ENCODE measurements at regions not wholly inside any gene's neighbourhood (a gene's known extent, or its start where the extent isn't known, plus 50 kb on each side); places are given as distances from the start of the nearest gene placed in this dataset.

- in situ Hi-C loops (cut with HindIII; ENCODE audit: low pct_unique_long_range_greater_than_20kb, low sequenced_read_pairs) (no loop called here), intact Hi-C loops (cut with micrococcal nuclease; ENCODE audit: unreplicated experiment) (no loop called here)
- H3K27me3 ChIP-seq (ENCODE audit: control insufficient read depth, insufficient read depth, low read length): no peaks in the 10 kb centered on the region
- CTCF ChIA-PET: no interaction called here
- no TSS peak for BruUV-seq (replicated peaks)
- ATAC-seq (no peak), DNase-seq (ENCODE audit: low read depth, low spot score) (no peak)
- TF ChIP-seq TCF7L2 (IDR thresholded peaks at IDR 0.05; ENCODE audit: low read depth, low read length) (no peak), POLR2AphosphoS5 (IDR thresholded peaks at IDR 0.05; ENCODE audit: low read depth, low read length) (no peak), CTCF (IDR thresholded peaks at IDR 0.05) (no peak), REST (IDR thresholded peaks at IDR 0.05; ENCODE audit: insufficient read depth in 1 of 2, low read depth in 2 of 2, low read length in 1 of 2) (no peak), SIN3A (IDR thresholded peaks at IDR 0.05; ENCODE audit: borderline replicate concordance, insufficient read depth, low read depth, low read length) (no peak)
- H3K4me1 ChIP-seq (ENCODE audit: control insufficient read depth, insufficient read depth, low read length): no peaks in the 10 kb centered on the region
- H3K27ac ChIP-seq (ENCODE audit: low read length): no peak overlapping the region
- POLR2A ChIA-PET: no interaction called here
- H3K36me3 ChIP-seq (ENCODE audit: control insufficient read depth, insufficient read depth, low read length): no peaks in the 10 kb centered on the region
- no peaks in the 10 kb centered on the region for H3K9me3 ChIP-seq (ENCODE audit: control insufficient read depth, insufficient read depth, low read depth, low read length)
- no peak overlapping the region for H3K4me3 ChIP-seq (ENCODE audit: low read depth in 2 of 2, low read length in 2 of 2)
Measured at GRCh38 chr2:176751314-176752227, 461.0 kb upstream of the HNRNPA3 start.

GRCh38 chr2:176752295-176752694 is 460.3 kb upstream of the HNRNPA3 start:
- no peak for TF ChIP-seq SIN3A (IDR thresholded peaks at IDR 0.05; ENCODE audit: borderline replicate concordance, insufficient read depth, low read depth, low read length)
- TF ChIP-seq POLR2AphosphoS5 (IDR thresholded peaks at IDR 0.05; ENCODE audit: low read depth, low read length): no peak
- TF ChIP-seq CTCF (IDR thresholded peaks at IDR 0.05): no peak
- H3K4me3 ChIP-seq (ENCODE audit: low read depth in 2 of 2, low read length in 2 of 2): no peak overlapping the region
- H3K4me1 ChIP-seq (ENCODE audit: control insufficient read depth, insufficient read depth, low read length): no peaks in the 10 kb centered on the region
- in situ Hi-C loops (cut with HindIII; ENCODE audit: low pct_unique_long_range_greater_than_20kb, low sequenced_read_pairs) (no loop called here), intact Hi-C loops (cut with micrococcal nuclease; ENCODE audit: unreplicated experiment) (no loop called here)
- no peaks in the 10 kb centered on the region for H3K27me3 ChIP-seq (ENCODE audit: control insufficient read depth, insufficient read depth, low read length)
- DNase-seq (ENCODE audit: low read depth, low spot score) (no peak), ATAC-seq (no peak)
- no peaks in the 10 kb centered on the region for H3K9me3 ChIP-seq (ENCODE audit: control insufficient read depth, insufficient read depth, low read depth, low read length)
- POLR2A ChIA-PET: no interaction called here
- BruUV-seq (replicated peaks): no TSS peak
- no peak overlapping the region for H3K27ac ChIP-seq (ENCODE audit: low read length)
- H3K36me3 ChIP-seq (ENCODE audit: control insufficient read depth, insufficient read depth, low read length): no peaks in the 10 kb centered on the region
- CTCF ChIA-PET: no interaction called here
